Pancreas (tissue), 10 donors: ENCODE measurements at regions not wholly inside any gene's neighbourhood (a gene's known extent, or its start where the extent isn't known, plus 50 kb on each side); places are given as distances from the start of the nearest gene placed in this dataset.

Experiments used
- ATAC-seq, 4 donors: fragments of 200-7000 bp; cut with Tn5 transposase; one replicate each; pipeline versions ENCODE4 v1.8.0 to v1.9.1; 2020; ENCODE audit warnings: mild to moderate bottlenecking in 4 of 4, moderate library complexity in 4 of 4
- DNase-seq, 6 donors: peaks; one replicate each; pipeline ENCODE4 v3.0.0-alpha.2; 2020
- FAIRE-seq: peaks from 2 replicates; lab custom pipeline; 2012; peaks lifted over from hg19 to GRCh38; lab: Jason Lieb, UNC
- H3K27ac ChIP-seq, 4 donors: fragments of 200-600 bp; sonication (generic); 1 replicate in 3 of 4; 2 replicates in 1 of 4; pipeline versions ENCODE4 v1.5.0 to v1.8.0; 2020
- H3K27me3 ChIP-seq, 4 donors: fragments of 200-600 bp; one replicate each; pipeline ENCODE4 v1.8.0; 2021
- H3K36me3 ChIP-seq, 3 donors: fragments of 200-600 bp; sonication (generic) in 1 of 3; one replicate each; pipeline versions ENCODE4 v1.5.0 to v1.8.0; 2020 to 2021
- H3K4me1 ChIP-seq, 3 donors: fragments of 200-600 bp; one replicate each; pipeline ENCODE4 v1.8.0; 2021
- H3K4me3 ChIP-seq, 4 donors: fragments of 200-600 bp; sonication (generic) in 2 of 4; one replicate each; pipeline versions ENCODE4 v1.5.0 to v1.8.0; 2020 to 2021
- H3K9me3 ChIP-seq, 4 donors: fragments of 200-600 bp; one replicate each; pipeline ENCODE4 v1.8.0; 2021
- CTCF ChIP-seq, 4 donors: fragments of 200-600 bp; sonication (generic) in 3 of 4; IDR thresholded peaks; one replicate each; pipeline versions ENCODE4 v1.5.0 to v1.8.0; 2021; ENCODE audit warnings: antibody characterized with exemption in 4 of 4
- WGBS, 2 donors: extraction: QIAGEN DNeasy Blood & Tissue Kit; methylation state at CpG; one replicate each; pipeline ENCODE4 v1.1.7; 2013; 5-methylcytosine and 5-hydroxymethylcytosine counted together
- intact Hi-C, 3 donors: fragments of 100-400 bp; cut with DNase I; formaldehyde crosslinking; loops; one replicate each; pipeline versions ENCODE4 v1.11.1 to v1.14.2; 2022
- donor health status: healthy with polysubstance abuse.
- donor health status: DM: no; HTN: no; CAD: no; lungs with moderate emphysema.
- donor health status: DM: no; HTN: no; CAD: no.
- donor health status: control.
- donor health status: control.
- donor health status: Bipolar disorder and iron deficiency.
- donor health status: DM: yes; HTN: yes; CAD: no.
- donor health status: DM: no; HTN: no; CAD: no.
- donor health status: DM: no; HTN: no; CAD: no.
- donor health status: DM: yes; HTN: yes; CAD: no.

DNA sequence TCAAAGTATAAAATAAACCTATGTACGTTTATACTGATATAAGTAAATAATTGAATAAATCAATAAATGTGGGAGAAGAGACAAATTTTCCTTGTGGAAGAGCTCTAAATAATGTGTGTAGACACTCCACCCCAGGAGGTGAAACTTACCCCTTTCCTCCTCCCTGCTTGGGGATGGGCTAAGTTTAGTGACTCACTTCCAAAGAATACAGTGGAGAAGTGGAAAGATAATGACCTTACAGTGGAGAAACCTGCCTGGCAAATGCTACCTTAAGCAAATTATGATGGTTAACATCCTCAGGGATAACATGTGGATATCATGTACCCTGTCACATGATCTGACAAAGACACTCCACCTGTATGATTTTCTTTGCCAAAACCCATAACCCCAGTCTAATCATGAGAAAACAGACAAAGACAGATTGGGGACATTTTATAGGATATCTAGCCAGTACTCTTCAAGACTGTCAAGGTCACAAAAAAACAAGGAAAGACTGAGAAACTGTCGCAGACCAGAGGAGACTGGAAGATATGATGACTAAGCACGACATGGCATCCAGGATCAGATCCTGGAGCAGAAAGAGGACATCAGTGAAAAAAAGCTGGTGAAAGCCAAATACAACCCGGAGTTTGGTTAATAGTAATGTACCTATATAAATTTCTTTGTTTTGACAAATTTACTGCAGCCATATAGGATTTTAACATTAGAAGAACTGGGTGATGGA lies 195.5 kb upstream of the PRDM1 start:
- Histone ChIP-seq H3K4me3 (no peak overlapping the region), H3K27me3 (no peaks in the 10 kb centered on the region), H3K4me1 (peaks cover 0 to 24% (median 19%) of the 10 kb centered on the region in 3 donors), H3K36me3 (no peaks in the 10 kb centered on the region), H3K9me3 (no peaks in the 10 kb centered on the region), H3K27ac (no peak overlapping the region)
- intact Hi-C loops, result no loop called here
- WGBS, 2 donors, result 65 to 76% methylated on average over 4 of the region's 4 CpGs
- TF ChIP-seq CTCF (IDR thresholded peaks at IDR 0.05), result no peak
- DNase-seq (no peak), ATAC-seq (no peak), FAIRE-seq (no peak)

- Histone ChIP-seq H3K36me3 (no peaks in the 10 kb centered on the region), H3K27ac (no peak overlapping the region), H3K9me3 (no peaks in the 10 kb centered on the region), H3K4me1 (peaks cover 0 to 25% (median 19%) of the 10 kb centered on the region in 3 donors), H3K4me3 (no peak overlapping the region), H3K27me3 (no peaks in the 10 kb centered on the region)
- ATAC-seq (no peak), DNase-seq (no peak), FAIRE-seq (no peak)
- intact Hi-C loops, result no loop called here
- 89 to 98% methylated on average over 2 of the region's 2 CpGs for WGBS, 2 donors
- no peak for TF ChIP-seq CTCF (IDR thresholded peaks at IDR 0.05)
Measured at GRCh38 chr6:105889902-105890301, 196.2 kb upstream of the PRDM1 start.

DNA sequence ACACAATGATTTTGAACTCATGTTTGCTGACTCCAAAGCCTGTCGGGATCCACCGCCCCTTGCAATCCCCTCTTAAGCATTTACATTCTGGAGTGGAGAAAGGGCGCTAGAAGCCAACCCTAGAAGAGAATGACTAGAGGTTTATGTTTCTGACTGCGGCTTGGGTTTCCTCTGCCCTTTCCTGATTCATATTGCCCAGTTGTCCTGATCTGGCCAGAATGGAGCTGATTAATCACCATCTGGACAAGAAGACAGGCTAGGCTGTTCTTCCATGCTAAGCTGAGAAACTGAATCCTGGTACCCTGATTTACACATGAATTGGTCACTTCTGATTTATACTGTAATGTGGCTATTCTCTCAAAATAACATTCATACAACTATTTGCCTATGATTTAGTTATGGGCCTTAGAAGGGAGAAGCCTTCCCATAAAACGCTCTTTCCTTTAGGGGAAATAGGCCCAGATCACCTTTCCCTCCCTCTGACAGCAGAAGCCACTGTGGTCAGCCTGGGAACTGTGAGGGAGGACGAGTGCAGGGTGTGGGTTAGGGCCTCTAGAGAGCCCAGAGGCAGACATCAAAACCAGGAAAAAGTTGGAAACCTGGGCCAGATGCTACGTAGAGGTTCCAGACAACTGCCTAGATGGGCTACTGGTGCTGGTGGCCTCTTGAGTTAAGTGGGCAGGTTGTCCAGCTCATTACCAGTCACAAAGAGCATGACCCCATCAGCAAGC lies 199.2 kb upstream of the PRDM1 start:
- peaks cover 0 to 14% (median 11%) of the 10 kb centered on the region in 3 donors for H3K4me1 ChIP-seq
- ATAC-seq, result peak in 3 of 4 donors; percentile 12 to 41 (median 15)
- no peaks in the 10 kb centered on the region for H3K9me3 ChIP-seq
- FAIRE-seq, result no peak
- no peak overlapping the region for H3K27ac ChIP-seq
- intact Hi-C loops, result no loop called here
- H3K27me3 ChIP-seq, result no peaks in the 10 kb centered on the region
- H3K4me3 ChIP-seq, result no peak overlapping the region
- WGBS, 2 donors, result 85 to 87% methylated on average over 7 of the region's 7 CpGs
- DNase-seq, result no peak
- TF ChIP-seq CTCF (IDR thresholded peaks at IDR 0.05), result no peak
- no peaks in the 10 kb centered on the region for H3K36me3 ChIP-seq

DNA sequence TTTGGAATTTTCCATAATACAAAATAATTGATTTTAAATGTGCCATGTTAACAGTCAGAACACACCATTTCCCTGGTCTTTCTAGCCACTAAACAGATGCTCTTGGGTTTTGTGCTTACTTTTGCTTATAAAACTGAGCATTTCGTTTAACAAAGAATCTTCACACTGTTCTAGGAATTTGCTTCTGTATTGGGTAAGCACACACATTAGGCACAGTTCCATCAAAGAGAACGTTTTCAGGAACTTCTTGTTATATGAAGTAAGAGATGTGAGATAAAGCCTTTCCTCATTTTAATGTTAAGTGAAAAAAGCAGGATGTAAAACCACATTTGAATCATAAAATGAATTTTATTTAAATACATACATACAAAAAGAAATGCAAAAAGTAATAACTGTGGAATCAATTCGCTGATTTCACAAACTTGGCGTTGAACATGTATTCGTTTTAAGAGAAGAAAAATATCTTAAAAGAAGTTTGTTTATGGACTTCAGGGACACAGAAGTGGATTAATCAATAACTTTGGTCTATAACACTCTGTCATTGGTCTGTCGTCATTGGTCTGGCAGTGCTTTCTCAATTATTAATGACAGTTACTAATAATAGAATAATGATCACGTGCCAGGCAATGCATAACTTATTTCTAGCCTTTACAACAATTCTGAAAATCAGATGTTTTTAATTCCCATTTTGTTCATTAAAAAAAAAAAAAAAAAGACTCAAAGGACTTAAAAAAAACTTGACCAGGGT lies 199.9 kb upstream of the PRDM1 start:
- FAIRE-seq, result no peak
- Histone ChIP-seq H3K27me3 (no peaks in the 10 kb centered on the region), H3K36me3 (no peaks in the 10 kb centered on the region), H3K4me1 (peaks cover 0 to 14% (median 11%) of the 10 kb centered on the region in 3 donors), H3K27ac (no peak overlapping the region), H3K4me3 (no peak overlapping the region), H3K9me3 (no peaks in the 10 kb centered on the region)
- ATAC-seq, result peak; percentile 57 to 87 (median 72)
- 12% methylated on average over 7 of the region's 7 CpGs for WGBS, 2 donors
- intact Hi-C loops, result no loop called here
- no peak for DNase-seq
- TF ChIP-seq CTCF (IDR thresholded peaks at IDR 0.05), result no peak
